Retinal pigment epithelial cell (primary cell): ENCODE measurements at regions not wholly inside any gene's neighbourhood (a gene's known extent, or its start where the extent isn't known, plus 50 kb on each side); places are given as distances from the start of the nearest gene placed in this dataset.

Source experiments
- DNase-seq: peaks from one replicate; pipeline ENCODE4 v3.0.0-alpha.2; 2010; ENCODE audit warnings: low read depth
- H3K4me3 ChIP-seq: 2 replicates; pipeline ENCODE4 v1.5.1; 2011; ENCODE audit warnings: mild to moderate bottlenecking, low read length, control low read depth, moderate library complexity
- TF ChIP-seq, protein P1 (sequence below): conservative IDR thresholded peaks from 2 replicates; pipeline ENCODE4 v1.5.1; 2011; ENCODE audit warnings: low read depth, low read length, control low read depth, inconsistent platforms

DNA sequence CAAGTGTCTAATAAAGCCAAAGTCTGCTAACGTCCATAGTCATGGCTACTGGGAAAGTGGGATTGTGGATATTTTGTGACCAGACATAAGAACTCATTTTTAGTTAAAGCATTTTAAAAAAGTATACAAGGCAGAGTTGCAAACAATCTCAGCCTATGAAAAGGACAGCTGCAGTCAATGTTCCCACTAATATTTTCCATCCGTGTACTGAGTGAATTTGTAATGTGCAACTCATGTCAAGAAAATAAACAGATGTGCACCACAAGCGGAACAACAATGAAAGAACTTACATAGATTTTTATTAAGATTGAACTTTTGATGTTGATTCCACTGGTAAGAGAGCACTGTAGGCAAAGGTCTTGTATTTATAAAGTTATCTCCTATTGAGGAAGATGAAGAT, 231.3 kb upstream of the SEMA6D start:
- no peak overlapping the region for H3K4me3 ChIP-seq
- TF ChIP-seq, protein P1, sequence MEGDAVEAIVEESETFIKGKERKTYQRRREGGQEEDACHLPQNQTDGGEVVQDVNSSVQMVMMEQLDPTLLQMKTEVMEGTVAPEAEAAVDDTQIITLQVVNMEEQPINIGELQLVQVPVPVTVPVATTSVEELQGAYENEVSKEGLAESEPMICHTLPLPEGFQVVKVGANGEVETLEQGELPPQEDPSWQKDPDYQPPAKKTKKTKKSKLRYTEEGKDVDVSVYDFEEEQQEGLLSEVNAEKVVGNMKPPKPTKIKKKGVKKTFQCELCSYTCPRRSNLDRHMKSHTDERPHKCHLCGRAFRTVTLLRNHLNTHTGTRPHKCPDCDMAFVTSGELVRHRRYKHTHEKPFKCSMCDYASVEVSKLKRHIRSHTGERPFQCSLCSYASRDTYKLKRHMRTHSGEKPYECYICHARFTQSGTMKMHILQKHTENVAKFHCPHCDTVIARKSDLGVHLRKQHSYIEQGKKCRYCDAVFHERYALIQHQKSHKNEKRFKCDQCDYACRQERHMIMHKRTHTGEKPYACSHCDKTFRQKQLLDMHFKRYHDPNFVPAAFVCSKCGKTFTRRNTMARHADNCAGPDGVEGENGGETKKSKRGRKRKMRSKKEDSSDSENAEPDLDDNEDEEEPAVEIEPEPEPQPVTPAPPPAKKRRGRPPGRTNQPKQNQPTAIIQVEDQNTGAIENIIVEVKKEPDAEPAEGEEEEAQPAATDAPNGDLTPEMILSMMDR = no peak
- DNase-seq = no peak

DNA sequence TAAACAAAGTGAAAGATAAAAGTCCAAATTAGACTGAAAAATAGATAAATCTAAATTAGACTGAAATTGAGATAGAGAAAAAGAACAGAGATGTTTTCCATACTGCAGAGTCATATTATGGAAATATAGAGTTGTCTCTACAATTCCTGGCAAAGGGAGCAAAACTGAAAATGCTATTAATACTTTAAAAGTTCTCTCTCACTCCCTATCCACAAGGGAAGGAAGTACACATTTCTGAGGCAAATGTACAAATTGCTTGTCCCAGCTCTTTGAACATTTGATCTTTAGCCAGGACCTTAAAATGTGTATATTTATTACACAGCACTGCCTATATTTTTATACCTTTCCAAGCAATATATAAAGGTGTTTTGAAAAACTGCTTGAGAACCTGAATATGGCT, 225.1 kb upstream of the SEMA6D start:
- no peak for DNase-seq
- no peak overlapping the region for H3K4me3 ChIP-seq
- TF ChIP-seq, protein P1 = no peak

DNA sequence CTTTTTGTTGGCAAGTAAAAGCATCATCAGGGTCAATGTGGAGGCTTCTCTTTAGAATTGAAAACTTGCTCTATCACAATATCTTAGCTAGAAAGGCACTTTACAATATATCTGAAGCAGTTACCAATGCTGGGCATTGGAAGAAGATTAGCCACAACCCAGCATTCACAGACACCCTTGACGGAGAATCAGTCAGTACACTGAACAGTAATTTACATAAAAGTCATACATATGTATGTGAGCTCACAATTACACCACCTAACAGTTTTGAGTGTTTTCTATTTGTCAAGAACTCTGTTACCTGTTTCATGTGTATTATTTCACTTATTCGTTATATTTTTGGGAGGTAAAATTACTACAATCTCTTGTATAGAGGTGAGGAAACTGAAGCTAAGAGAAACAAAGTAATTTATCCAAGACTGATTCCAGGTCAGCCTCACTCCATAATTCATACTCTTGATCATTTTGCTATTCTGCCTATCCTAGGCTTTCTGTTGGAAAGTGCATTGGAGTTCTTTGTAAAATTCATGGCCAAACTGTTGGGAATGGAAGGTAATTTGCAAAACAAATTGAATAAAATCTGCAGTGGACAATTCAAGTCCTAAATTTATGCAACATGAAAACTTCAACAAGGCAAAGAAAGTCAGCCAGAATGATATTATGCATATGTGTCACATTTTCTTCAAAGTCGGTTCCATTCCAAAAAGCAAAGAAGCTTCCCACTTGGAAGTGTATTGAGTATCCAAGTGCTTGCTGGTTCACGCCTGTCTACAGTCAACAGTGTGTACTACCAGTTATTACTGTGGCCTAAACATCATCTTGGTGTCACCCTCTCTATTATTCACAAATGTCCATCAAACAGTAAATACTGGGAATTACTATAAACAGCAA, 223.7 kb upstream of the SEMA6D start:
- DNase-seq = no peak
- TF ChIP-seq, protein P1 = no peak
- no peak overlapping the region for H3K4me3 ChIP-seq

DNA sequence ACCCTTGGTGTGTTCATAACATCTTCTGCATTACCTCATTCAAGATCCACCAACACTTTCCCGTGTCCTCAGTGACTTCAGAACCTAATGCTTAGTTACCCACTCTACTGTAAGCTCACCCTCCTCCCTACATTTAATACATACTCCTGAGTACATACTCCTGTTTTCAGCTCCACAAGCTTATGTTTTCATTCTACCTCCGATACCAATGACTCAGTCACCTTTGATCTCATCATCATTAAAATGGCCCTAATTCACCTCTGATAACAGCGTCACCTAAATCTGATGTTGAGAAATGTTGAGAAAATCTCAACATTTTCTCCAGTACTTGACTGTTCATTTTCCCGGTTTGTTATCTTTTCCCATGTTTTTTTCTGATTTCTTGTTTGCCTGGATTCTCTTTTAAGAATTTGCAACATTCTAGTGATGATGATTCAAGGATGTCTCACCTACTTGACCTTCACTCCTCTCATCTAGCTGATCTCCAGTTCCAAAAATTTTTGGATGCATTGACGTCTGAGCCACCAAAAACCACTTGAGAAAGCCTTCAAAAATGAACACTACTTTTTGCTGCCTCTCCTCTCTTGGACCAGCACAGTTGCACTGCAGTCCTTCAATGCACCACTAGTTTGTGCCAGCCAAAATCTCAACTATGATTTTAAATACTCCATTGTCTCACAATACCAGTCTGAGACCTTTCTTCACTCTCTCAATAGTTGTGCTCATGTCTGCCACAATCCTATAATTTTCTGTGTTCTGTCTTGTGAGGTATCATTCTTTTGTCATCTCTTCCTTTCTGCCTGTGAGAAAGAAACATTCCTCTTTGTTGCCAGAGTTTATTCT, 220.7 kb upstream of the SEMA6D start:
- H3K4me3 ChIP-seq = no peak overlapping the region
- TF ChIP-seq, protein P1 = peak; percentile 23

DNA sequence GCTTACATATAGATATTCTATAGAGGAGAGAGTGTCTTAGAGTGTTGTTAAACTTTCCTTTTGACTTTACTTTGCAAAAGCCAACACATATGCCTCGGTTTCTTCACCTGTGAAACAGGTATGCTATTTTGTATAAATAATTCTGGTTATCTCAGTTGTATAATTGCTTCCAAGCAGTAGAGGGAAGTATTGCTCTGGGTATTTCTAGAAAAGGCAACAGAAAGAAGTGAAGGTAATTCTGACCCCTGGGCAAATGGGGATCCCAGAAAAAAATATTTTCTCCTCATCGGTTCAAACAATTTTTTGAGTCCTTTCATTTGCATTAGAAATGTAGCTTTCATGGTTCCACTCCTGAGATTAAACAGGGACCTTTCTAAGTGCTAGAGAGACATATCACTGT, 216.5 kb upstream of the SEMA6D start:
- DNase-seq = no peak
- H3K4me3 ChIP-seq = no peak overlapping the region
- TF ChIP-seq, protein P1 = no peak

More for the DNA sequence above, 220.7 kb upstream of the SEMA6D start:
- no peak for DNase-seq

DNA sequence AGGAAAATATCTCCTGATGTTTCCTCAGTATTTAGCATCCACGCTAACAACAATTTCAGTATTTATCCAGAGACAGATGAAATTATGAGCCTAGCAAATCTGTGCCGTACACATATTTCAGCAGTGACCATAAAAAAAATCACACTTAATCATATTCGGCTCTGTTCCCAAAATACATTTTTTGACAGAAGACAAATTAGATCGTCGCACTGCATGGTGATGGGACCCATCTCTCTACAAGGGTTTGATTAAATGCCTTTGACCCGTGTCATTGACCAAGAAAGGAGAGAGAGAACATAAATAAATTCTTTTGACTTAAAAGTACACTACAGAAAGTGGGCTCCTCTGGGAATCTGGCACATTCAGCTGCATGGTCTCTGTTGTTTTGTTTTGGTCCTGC, 215.3 kb upstream of the SEMA6D start:
- no peak overlapping the region for H3K4me3 ChIP-seq
- TF ChIP-seq, protein P1 = no peak
- DNase-seq = no peak
